CD1c-positive myeloid dendritic cell (primary cell): ENCODE measurements at regions not wholly inside any gene's neighbourhood (a gene's known extent, or its start where the extent isn't known, plus 50 kb on each side); places are given as distances from the start of the nearest gene placed in this dataset.
"Not testable (repeated sequence)": the region's sequence is repeated elsewhere in the genome, so short reads cannot be mapped to it uniquely, and the experiment has no call there.

ENCODE experiments used
- DNase-seq: peaks from one replicate; pipeline ENCODE4 v3.0.0-alpha.2; 2016; ENCODE audit errors: extremely low spot score

DNA sequence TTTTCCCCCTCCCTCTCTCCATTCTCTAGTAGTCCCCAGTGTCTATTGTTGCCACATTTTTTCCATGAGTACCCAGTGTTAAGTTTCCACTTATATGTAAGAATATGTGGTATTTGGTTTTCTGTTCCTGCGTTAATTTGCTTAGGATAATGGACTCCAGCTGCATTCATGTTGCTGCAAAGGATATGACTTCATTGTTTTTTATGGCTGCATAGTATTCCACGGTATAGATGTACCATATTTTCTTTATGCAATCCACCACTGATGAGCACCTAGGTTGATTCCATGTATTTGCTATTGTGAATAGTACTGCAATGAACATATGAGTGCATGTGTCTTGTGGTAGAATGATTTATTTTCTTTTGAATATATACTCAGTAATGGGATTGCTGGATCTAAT, 77.4 kb upstream of the MEGF10 start:
- DNase-seq: no peak

DNA sequence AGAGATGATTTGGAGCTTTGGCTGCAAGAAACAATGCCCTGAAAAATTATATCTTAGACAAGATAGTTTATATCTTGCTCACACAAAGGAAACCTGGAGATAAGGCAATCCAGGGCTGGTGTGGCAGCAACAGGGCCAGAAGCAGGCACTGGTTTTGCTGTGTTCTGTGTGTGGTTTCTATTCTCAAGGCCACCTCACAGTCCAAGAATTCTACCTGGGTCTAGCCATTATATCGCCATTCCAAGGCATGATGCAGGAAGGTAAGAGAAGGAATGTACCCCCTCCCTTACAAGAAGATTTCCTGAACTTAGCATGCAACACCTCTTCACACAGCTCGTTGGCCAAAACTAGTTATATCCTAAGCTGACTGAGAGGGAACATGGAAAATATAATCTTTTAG, 74.5 kb upstream of the MEGF10 start:
- DNase-seq: no peak

DNA sequence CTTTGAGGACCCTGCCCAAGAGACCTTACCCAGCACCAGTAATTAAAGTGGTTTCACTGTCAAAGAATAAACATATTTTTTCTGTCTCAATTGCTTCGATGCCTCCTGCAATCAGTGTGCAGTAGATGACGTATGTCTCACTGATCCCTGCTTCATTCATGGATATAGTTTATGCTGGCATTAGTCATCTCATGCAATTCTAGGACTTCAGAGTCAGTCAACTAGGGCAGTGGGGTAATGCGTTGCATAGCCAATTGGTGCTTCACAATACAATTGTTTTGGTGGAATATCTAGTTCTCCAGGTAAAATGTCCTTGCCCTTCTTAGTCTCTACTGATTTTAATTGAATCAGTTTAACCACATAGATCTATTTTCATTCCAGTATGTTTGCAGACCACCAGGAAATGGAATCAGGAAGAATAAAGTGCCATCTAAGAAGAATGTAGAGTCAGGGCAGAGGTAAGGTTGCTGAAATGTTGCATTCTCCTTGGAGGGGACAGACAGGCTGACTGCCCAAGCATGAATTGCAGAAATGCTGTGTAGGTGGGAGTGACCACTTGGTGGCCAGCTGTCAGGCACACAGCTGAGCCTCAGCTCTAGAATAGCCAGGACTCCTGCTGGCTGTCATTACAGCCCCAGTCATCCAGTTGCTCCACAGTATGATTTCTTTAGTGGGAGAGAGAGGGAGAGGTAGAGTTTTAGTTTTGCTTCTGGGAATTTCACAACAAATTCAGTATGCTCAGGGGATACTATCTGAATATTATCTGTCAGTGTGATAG, 73.5 kb upstream of the MEGF10 start:
- DNase-seq: no peak

DNA sequence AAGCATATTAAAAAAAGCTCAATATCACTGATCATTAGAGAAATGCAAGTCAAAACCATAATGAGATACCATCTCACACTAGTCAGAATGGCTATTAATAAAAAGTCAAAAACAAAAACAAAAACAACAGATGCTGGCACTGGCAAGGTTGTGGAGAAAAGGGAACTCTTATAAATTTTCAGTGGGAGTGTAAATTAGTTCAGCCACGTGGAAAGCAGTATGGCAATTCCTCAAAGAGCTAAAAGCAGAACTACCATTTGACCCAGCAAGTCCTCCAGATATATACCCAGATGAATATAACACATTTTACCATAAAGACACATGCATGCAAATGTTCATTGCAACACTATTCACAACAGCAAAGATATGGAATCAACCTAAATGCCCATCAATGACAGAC, 68.7 kb upstream of the MEGF10 start:
- DNase-seq: peak; percentile 50

DNA sequence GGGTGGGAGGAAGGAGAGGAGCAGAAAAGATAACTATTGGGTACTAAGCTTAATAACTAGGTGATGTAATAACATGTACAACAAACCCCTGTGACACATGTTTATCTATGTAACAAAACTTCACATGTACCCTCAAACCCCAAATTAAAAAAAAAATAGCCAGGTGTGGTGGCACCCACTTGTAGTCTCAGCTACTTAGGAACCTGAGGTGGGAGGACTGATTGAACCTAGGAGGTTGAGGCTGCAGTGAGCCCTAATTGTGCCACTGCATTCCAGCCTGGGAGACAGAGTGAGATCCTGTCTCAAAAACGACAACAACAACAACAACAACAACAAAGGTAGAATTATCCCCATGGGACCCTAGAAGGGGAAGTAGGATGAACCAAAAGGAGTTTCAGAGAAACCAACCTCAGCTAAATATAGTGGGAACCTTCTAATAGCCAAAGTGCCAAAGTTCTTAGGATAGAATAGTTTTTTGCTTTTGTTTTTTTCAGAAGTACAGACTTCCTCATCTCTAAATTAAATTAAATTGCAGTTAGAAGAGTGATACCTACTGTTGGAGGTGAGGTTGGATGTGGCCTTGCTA, 67.9 kb upstream of the MEGF10 start:
- DNase-seq: not testable (repeated sequence)

DNA sequence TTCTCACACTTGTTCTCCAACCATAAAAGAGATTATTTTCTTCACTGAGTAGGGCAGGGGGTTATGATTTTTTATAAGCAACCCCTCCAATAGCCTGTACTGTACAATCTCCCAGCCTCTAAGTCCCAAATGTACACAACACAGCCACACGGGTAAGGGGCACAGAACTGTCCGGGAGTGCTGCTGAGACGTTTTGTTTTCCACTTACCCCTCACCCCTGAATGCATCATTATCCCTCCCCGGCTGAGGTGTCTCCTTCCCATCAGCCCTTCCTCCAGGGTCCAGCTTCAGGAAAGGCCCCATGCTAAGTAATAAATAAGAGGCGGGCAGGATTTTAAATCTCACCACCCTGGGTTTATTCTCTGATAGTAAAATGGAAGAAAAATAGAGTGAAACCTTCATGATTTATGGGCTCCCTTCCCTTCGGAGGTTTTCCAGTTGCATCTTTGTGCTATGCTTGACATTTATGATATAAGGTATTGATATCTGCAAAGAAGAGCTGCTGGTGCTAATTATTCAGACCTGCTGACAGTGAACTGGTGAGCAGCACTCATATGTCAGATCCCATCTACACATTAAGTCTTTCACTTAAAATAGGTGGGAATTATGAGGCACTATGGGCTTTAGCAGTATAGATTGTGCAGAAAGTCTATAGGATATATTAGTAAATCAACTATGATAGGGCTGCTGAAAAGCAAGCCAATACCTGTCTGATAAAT, 67.2 kb upstream of the MEGF10 start:
- DNase-seq: no peak

DNA sequence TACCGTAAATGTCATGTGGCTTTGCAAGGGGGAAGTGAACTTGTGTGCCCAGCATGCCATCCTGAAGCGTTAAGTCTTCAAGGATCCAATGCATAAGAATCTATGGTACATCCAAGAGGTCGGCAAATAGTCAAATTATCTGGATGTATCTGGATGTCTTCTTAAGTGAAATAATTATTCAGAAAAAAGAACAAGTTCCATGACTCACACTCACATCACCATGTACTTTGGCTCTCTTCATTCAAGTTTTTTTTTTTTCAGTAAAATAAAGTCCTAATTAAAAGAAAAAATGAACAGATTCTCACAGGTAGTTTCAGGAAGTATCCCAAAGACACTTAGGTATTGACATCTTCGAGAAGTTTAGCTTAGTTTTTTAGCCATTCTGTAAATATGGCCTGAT, 62.7 kb upstream of the MEGF10 start:
- no peak for DNase-seq

DNA sequence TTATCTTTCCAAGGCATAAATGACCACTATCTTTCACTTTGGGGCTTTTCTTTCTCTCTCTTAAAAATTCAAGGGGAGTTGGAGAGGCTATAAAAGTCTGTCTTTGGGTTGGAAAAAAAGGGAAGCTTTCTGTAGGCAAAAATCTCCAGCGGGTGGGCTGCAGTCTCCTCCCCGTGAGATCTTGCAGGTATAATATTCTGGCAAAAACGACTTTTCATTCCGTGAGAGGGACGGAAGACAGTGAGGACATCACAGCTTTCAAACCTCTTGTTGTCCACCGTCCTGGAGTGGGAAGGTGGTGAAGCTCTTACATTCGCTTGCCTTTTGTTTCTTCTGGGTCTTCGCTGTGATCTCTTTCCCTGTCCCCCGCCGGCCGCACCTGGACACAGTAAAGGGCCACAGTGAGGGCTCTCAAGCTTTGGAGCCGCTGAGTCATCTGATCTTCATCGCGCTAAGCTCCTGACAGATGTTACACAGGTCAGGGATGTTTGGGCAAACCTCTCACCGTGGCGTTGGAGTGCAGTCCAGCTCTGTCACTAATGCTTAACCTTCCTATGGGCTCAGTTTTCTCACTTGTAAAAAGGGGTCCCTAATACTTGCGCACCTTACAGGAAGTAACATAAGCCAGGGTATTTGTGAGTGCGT, 61.9 kb upstream of the MEGF10 start:
- no peak for DNase-seq

DNA sequence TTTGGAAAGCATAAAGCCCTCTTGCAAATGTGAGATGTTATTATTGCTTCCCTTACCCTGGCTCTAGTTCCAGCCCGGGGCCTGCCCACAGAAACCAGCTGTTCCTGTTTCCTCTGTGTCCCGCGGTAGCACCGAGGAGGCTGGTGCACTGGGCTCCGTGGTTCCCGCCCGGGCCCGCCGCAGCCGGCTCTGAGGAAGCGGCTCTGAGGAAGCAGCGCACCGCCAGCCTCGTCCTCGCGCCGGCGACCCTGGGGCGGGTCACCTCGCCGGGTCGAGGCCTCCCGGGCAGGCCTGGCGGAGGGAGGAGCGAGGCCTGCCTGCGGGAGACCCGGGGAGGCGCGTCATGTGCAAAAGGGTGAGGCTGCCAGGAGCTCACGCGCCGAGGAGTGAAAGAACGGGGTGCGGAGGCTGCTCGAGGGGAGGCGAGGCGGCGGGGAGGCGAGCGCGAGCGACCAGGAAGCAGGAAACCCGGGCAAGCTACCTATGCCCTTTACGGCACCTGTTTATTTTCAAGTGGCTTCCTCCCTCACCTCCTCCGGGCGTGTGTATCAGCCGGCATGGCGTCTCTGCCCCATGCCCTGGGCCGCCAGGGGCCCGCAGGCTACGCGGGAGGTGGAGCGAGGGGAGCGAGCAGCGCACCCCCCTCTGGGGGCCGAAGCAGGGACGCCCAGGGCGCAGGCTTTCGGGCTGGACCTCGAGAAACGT, 61.3 kb upstream of the MEGF10 start:
- DNase-seq: peak; percentile 85

DNA sequence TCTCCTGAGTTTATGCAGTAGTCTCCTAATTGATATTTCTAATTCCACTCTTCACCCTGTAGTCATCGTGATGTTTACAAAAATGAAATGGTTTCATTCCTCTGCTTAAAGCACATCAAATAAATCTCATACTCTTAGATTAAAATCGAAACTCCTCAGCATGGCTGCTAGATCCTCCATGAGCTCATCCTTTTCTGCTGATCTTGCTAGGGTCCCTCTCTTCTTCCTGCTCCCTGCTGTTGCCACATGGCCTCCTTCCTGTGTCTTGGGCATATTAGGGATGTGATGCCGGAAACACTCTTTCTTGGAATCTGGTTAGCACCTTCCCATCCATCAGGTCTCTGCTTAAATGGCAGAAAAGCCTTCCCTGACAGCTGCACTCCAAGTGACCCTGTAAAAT, 59.5 kb upstream of the MEGF10 start:
- no peak for DNase-seq

DNA sequence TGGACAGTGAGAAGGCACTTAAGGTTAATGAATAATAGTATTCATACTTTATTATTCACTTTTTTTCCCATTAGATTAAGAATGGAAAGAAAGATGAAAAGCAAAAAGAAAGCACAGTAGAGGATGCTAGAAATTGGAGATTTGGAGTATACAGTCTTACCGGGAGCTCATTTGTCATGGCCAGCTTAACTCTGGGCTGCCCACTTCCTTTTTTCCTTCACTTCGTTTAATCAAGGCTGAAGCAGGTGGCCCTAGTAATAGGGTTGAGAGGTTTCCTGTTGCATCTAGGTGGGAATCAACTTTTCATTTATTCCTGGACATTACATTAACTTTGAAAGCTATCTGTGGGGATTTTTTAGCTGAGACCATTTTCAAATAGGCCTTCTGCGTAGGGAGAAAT, 57.0 kb upstream of the MEGF10 start:
- no peak for DNase-seq

DNA sequence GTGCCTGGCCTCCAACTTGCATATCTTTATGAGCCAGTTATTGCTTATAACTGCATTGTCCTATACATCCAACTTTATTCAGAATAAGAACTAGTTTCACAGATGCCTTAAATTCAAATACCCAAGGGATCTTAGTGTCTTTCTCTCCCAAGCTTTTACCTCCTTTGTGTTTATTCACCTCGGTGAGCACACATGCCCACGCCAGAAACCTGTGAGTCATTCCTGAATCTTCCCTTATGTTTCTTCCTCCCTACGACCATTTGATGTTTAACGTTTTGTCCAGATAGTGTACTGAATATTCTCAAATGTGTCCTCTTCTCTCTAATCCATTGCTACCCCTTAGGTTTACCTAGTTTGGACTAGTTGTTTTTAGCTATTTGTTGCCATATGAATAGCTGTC, 55.5 kb upstream of the MEGF10 start:
- DNase-seq: no peak

DNA sequence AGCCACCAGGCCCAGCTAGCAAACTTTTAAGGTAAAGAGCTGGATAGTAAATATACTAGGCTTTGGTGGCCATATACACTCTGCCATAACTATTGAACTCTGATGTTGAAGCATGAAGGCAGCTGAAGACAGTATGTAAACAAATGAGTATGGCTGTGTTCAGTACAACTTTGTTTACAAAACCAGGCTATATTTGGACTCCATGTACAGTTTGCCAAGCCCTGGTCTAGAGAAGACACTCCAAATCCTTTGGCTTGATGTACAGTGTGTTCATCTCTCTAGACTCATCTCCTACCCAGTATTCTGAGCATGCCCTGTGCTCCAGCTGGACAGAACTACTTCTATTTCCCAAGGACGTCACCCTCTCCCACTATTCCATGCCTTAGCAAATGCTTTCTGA, 54.3 kb upstream of the MEGF10 start:
- no peak for DNase-seq
